Body of pancreas (tissue), 4 donors: ENCODE measurements at regions not wholly inside any gene's neighbourhood (a gene's known extent, or its start where the extent isn't known, plus 50 kb on each side); places are given as distances from the start of the nearest gene placed in this dataset.

ENCODE experiments used
- ATAC-seq: fragments of 150-250 bp; one replicate; pipeline ENCODE4 v1.9.1; 2016
- DNase-seq, 4 donors: peaks; one replicate each; pipeline ENCODE4 v3.0.0-alpha.2; 2019
- H3K27ac ChIP-seq, 4 donors: fragments of 200-600 bp; sonication (generic); 1 replicate in 3 of 4; 2 replicates in 1 of 4; pipeline versions ENCODE4 v1.5.1 to v1.6.1; 2016 to 2019; ENCODE audit warnings: mild to moderate bottlenecking in 1 of 4, mixed read lengths in 1 of 4, moderate library complexity in 1 of 4
- H3K27me3 ChIP-seq, 2 donors: fragments of 200-600 bp; sonication (generic); one replicate each; pipeline ENCODE4 v1.6.0; 2016; ENCODE audit warnings: mild to moderate bottlenecking in 1 of 2
- H3K36me3 ChIP-seq, 2 donors: fragments of 200-600 bp; sonication (generic); replicated peaks in 1 of 2; 2 replicates each; pipeline ENCODE4 v1.5.1; 2016; ENCODE audit warnings: low read depth in 2 of 2; ENCODE audit not compliant: insufficient read depth in 1 of 2
- H3K4me1 ChIP-seq: fragments of 200-600 bp; sonication (generic); one replicate; pipeline ENCODE4 v1.6.0; 2016
- H3K4me3 ChIP-seq, 2 donors: fragments of 200-600 bp; sonication (generic); 1 replicate in 1 of 2; 2 replicates in 1 of 2; pipeline ENCODE4 v1.5.1; 2016 to 2019
- H3K9me3 ChIP-seq, 3 donors: fragments of 200-600 bp; sonication (generic); 1 replicate in 2 of 3; 2 replicates in 1 of 3; pipeline ENCODE4 v1.5.1; 2016
- POLR2A ChIP-seq, 3 donors: fragments of 450-650 bp; IDR thresholded peaks; one replicate each; pipeline ENCODE4 v1.6.1; 2016; ENCODE audit warnings: antibody characterized with exemption in 3 of 3, mild to moderate bottlenecking in 2 of 3
- WGBS, 2 donors: methylation state at CpG; one replicate each; pipeline ENCODE4 v1.1.5; 2017; 5-methylcytosine and 5-hydroxymethylcytosine counted together
- intact Hi-C: fragments of 100-400 bp; cut with DNase I; formaldehyde crosslinking; loops from one replicate; pipeline ENCODE4 v1.15.1; 2023
- TF ChIP-seq, protein P1 (sequence below), 7 experiments: fragments of 450-650 bp in 4 of 7; fragments of 200-600 bp in 3 of 7; sonication (generic) in 3 of 7; IDR thresholded peaks; one replicate each; pipeline ENCODE4 v1.5.1; 2016 to 2019; ENCODE audit warnings: antibody characterized with exemption in 7 of 7

- DNase-seq (no peak), ATAC-seq (no peak)
- TF ChIP-seq, protein P1, sequence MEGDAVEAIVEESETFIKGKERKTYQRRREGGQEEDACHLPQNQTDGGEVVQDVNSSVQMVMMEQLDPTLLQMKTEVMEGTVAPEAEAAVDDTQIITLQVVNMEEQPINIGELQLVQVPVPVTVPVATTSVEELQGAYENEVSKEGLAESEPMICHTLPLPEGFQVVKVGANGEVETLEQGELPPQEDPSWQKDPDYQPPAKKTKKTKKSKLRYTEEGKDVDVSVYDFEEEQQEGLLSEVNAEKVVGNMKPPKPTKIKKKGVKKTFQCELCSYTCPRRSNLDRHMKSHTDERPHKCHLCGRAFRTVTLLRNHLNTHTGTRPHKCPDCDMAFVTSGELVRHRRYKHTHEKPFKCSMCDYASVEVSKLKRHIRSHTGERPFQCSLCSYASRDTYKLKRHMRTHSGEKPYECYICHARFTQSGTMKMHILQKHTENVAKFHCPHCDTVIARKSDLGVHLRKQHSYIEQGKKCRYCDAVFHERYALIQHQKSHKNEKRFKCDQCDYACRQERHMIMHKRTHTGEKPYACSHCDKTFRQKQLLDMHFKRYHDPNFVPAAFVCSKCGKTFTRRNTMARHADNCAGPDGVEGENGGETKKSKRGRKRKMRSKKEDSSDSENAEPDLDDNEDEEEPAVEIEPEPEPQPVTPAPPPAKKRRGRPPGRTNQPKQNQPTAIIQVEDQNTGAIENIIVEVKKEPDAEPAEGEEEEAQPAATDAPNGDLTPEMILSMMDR (IDR thresholded peaks at IDR 0.05): no peak
- TF ChIP-seq POLR2A (IDR thresholded peaks at IDR 0.05): no peak
- Histone ChIP-seq H3K4me3 (no peak overlapping the region), H3K9me3 (peaks cover 0 to 4% (median 0%) of the 10 kb centered on the region in 3 donors), H3K36me3 (no peaks in the 10 kb centered on the region), H3K27me3 (no peaks in the 10 kb centered on the region), H3K4me1 (no peaks in the 10 kb centered on the region), H3K27ac (no peak overlapping the region)
- intact Hi-C loops: no loop called here
- WGBS, 2 donors: 71 to 73% methylated on average over 3 to 5 of the region's 5 CpGs
These were observed 789.2 kb upstream of the INTU start for GRCh38 chr4:126843492-126844067.

DNA sequence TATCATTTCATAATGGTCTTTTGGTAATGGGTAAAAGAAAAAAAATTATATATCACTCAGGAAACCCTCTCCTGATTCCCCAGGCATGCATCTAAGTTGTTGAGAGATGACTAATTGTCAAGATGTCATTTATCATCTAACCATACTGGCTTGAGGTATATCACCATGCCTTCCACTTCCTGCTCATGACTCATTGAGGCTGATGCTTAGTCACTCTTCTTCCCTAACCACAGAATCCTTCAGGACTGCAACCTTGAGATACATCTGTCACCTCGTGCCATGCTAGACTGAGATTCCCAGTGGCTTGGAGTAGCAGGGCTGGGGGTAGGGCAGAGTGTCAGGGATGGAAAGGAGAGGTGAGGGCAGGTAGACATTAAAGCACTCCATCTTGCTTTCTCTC is 782.5 kb upstream of the INTU start:
- WGBS, 2 donors: 40 to 46% methylated on average over 1 of the region's 1 CpG
- Histone ChIP-seq H3K27ac (no peak overlapping the region), H3K4me3 (no peak overlapping the region), H3K9me3 (no peaks in the 10 kb centered on the region), H3K36me3 (no peaks in the 10 kb centered on the region), H3K27me3 (no peaks in the 10 kb centered on the region), H3K4me1 (no peaks in the 10 kb centered on the region)
- ATAC-seq (no peak), DNase-seq (no peak)
- TF ChIP-seq, protein P1 (IDR thresholded peaks at IDR 0.05): no peak
- no peak for TF ChIP-seq POLR2A (IDR thresholded peaks at IDR 0.05)
- intact Hi-C loops: no loop called here

DNA sequence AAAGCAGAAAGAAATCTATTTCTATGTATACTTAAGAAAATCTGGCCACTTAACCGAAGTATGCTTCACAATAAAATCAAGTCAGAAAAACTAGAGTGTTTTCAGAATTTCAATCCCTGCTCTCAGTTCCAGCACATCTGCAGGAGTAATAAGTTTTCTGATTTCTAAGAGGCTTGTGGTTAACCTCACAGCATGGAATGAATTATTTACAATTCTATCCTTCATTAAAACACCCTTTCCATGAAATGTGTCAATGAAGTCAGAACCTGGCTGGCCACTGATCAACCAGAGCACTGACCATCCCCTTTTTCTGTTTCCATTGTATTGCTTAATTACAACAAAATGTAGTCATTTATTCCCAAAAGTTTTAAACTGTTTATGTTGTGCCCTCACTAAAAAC is 781.4 kb upstream of the INTU start:
- no peak overlapping the region for H3K4me3 ChIP-seq
- no peaks in the 10 kb centered on the region for H3K9me3 ChIP-seq
- no peak overlapping the region for H3K27ac ChIP-seq
- no peaks in the 10 kb centered on the region for H3K36me3 ChIP-seq
- no peak for DNase-seq
- TF ChIP-seq, protein P1 (IDR thresholded peaks at IDR 0.05): no peak
- WGBS, 2 donors: 58 to 73% methylated on average over 1 of the region's 1 CpG
- no peaks in the 10 kb centered on the region for H3K4me1 ChIP-seq
- no peak for ATAC-seq
- intact Hi-C loops: no loop called here
- no peaks in the 10 kb centered on the region for H3K27me3 ChIP-seq

DNA sequence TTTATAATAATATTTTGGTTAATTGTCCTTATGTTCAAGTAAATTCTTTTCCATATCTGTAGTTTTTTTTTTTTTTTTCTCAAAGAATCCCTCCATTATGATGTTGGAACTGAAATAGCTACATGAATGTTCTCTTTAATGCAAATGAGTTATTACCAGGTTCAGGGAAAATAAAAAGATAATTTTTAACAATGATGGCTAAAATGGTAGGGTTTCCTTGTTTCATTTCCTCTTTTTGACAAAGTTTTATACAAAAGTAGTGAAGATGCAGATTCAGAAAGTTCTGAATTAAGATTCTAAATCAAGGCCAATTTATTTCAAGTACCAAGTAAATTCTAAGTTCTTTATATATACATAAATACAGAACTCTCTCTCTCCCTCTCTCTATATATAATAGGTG is 779.0 kb upstream of the INTU start:
- Histone ChIP-seq H3K27me3 (no peaks in the 10 kb centered on the region), H3K36me3 (no peaks in the 10 kb centered on the region), H3K27ac (no peak overlapping the region), H3K4me1 (no peaks in the 10 kb centered on the region), H3K9me3 (no peaks in the 10 kb centered on the region), H3K4me3 (no peak overlapping the region)
- TF ChIP-seq, protein P1 (IDR thresholded peaks at IDR 0.05): no peak
- TF ChIP-seq POLR2A (IDR thresholded peaks at IDR 0.05): no peak
- DNase-seq: no peak
- no peak for ATAC-seq
- intact Hi-C loops: no loop called here

- no peaks in the 10 kb centered on the region for H3K4me1 ChIP-seq
- H3K36me3 ChIP-seq: no peaks in the 10 kb centered on the region
- ATAC-seq (no peak), DNase-seq (no peak)
- H3K27ac ChIP-seq: no peak overlapping the region
- intact Hi-C loops: no loop called here
- no peaks in the 10 kb centered on the region for H3K9me3 ChIP-seq
- H3K27me3 ChIP-seq: no peaks in the 10 kb centered on the region
- TF ChIP-seq, protein P1 (IDR thresholded peaks at IDR 0.05): no peak
- TF ChIP-seq POLR2A (IDR thresholded peaks at IDR 0.05): no peak
- WGBS, 2 donors: 46 to 66% methylated on average over 3 of the region's 3 CpGs
- H3K4me3 ChIP-seq: no peak overlapping the region
These were observed 775.9 kb upstream of the INTU start for GRCh38 chr4:126856906-126857305.
